Adrenal gland (tissue), 9 donors: ENCODE measurements at regions not wholly inside any gene's neighbourhood (a gene's known extent, or its start where the extent isn't known, plus 50 kb on each side); places are given as distances from the start of the nearest gene placed in this dataset.

Source experiments
- DNase-seq, 7 donors: peaks; one replicate each; pipeline ENCODE4 v3.0.0-alpha.2; 2019 to 2020
- H3K27ac ChIP-seq, 5 donors: fragments of 200-600 bp; sonication (generic) in 4 of 5; 1 replicate in 3 of 5; 2 replicates in 2 of 5; pipeline versions ENCODE4 v1.5.1 to v1.8.0; 2016 to 2020; ENCODE audit warnings: mild to moderate bottlenecking in 1 of 5
- H3K27me3 ChIP-seq: fragments of 200-600 bp; 2 replicates; pipeline ENCODE4 v1.8.0; 2021
- H3K36me3 ChIP-seq, 2 donors: fragments of 200-600 bp; replicated peaks in 1 of 2; 1 replicate in 1 of 2; 2 replicates in 1 of 2; pipeline versions ENCODE4 v1.5.1 to v1.8.0; 2018 to 2022
- H3K4me1 ChIP-seq, 2 donors: fragments of 200-600 bp; replicated peaks in 1 of 2; 1 replicate in 1 of 2; 2 replicates in 1 of 2; pipeline versions ENCODE4 v1.5.1 to v1.8.0; 2018 to 2021
- H3K4me3 ChIP-seq, 4 donors: fragments of 200-600 bp; sonication (generic) in 3 of 4; one replicate each; pipeline ENCODE4 v1.5.1; 2016 to 2018
- H3K9me3 ChIP-seq, 3 donors: fragments of 200-600 bp; sonication (generic) in 1 of 3; replicated peaks in 1 of 3; 1 replicate in 2 of 3; 2 replicates in 1 of 3; pipeline versions ENCODE4 v1.5.1 to v1.8.0; 2016 to 2021
- CTCF ChIP-seq, 6 experiments: fragments of 450-650 bp in 4 of 6; fragments of 200-600 bp in 2 of 6; sonication (generic) in 1 of 6; IDR thresholded peaks; 1 replicate in 5 of 6; 2 replicates in 1 of 6; pipeline versions ENCODE4 v1.5.1 to v1.8.0; 2016 to 2021; ENCODE audit warnings: antibody characterized with exemption in 6 of 6, mild to moderate bottlenecking in 2 of 6, moderate library complexity in 1 of 6
- POLR2A ChIP-seq, 2 donors: fragments of 450-650 bp; IDR thresholded peaks; one replicate each; pipeline ENCODE4 v1.6.1; 2017; ENCODE audit warnings: antibody characterized with exemption in 2 of 2, mild to moderate bottlenecking in 2 of 2, moderate library complexity in 1 of 2
- WGBS, 4 donors: extraction: QIAGEN DNeasy Blood & Tissue Kit in 2 of 4; methylation state at CpG; one replicate each; pipeline versions ENCODE4 v1.1.5 to v1.1.7; 2013 to 2017; 5-methylcytosine and 5-hydroxymethylcytosine counted together
- intact Hi-C, 2 donors: fragments of 100-400 bp; cut with DNase I; formaldehyde crosslinking; loops; one replicate each; pipeline versions ENCODE4 v1.14.1 to v1.15.0; 2022 to 2023
- donor health status: healthy with polysubstance abuse.
- donor health status: Bipolar disorder and iron deficiency.
- donor health status: DM: yes; HTN: yes; CAD: no.
- donor health status: DM: no; HTN: no; CAD: no.
- donor health status: DM: no; HTN: no; CAD: no.

GRCh38 chr3:152945556-152945955 lies 110.6 kb downstream of the P2RY1 start:
- Histone ChIP-seq H3K4me1 (no peaks in the 10 kb centered on the region), H3K4me3 (no peak overlapping the region), H3K27ac (no peak overlapping the region), H3K9me3 (no peaks in the 10 kb centered on the region), H3K27me3 (no peaks in the 10 kb centered on the region), H3K36me3 (no peaks in the 10 kb centered on the region)
- WGBS, 4 donors: 84 to 92% (median 89%) methylated on average over 2 of the region's 2 CpGs
- DNase-seq: no peak
- intact Hi-C loops: no loop called here
- TF ChIP-seq CTCF (IDR thresholded peaks at IDR 0.05) (no peak), POLR2A (IDR thresholded peaks at IDR 0.05) (no peak)

GRCh38 chr3:152957491-152957890 lies 122.6 kb downstream of the P2RY1 start:
- no peaks in the 10 kb centered on the region for H3K4me1 ChIP-seq
- intact Hi-C loops: no loop called here
- H3K4me3 ChIP-seq: no peak overlapping the region
- no peaks in the 10 kb centered on the region for H3K36me3 ChIP-seq
- no peaks in the 10 kb centered on the region for H3K27me3 ChIP-seq
- no peaks in the 10 kb centered on the region for H3K9me3 ChIP-seq
- TF ChIP-seq POLR2A (IDR thresholded peaks at IDR 0.05): no peak
- TF ChIP-seq CTCF (IDR thresholded peaks at IDR 0.05): no peak
- no peak for DNase-seq
- no peak overlapping the region for H3K27ac ChIP-seq
- 81 to 90% (median 85%) methylated on average over 2 of the region's 2 CpGs for WGBS, 4 donors

- 66 to 80% (median 73%) methylated on average over 3 of the region's 3 CpGs for WGBS, 4 donors
Measured at GRCh38 chr3:152959307-152959706, 124.4 kb downstream of the P2RY1 start.

GRCh38 chr3:152960684-152961083 lies 125.8 kb downstream of the P2RY1 start:
- no peak for DNase-seq
- Histone ChIP-seq H3K36me3 (no peaks in the 10 kb centered on the region), H3K9me3 (no peaks in the 10 kb centered on the region), H3K27ac (no peak overlapping the region), H3K27me3 (no peaks in the 10 kb centered on the region), H3K4me1 (no peaks in the 10 kb centered on the region), H3K4me3 (no peak overlapping the region)
- TF ChIP-seq POLR2A (IDR thresholded peaks at IDR 0.05): no peak
- no peak for TF ChIP-seq CTCF (IDR thresholded peaks at IDR 0.05)
- intact Hi-C loops: no loop called here
- whole genome bisulfite sequencing, 4 donors: 72 to 85% (median 76%) methylated on average over 3 of the region's 3 CpGs

More at GRCh38 chr3:152959307-152959706, 124.4 kb downstream of the P2RY1 start:
- Histone ChIP-seq H3K9me3 (no peaks in the 10 kb centered on the region), H3K27me3 (no peaks in the 10 kb centered on the region), H3K4me1 (no peaks in the 10 kb centered on the region), H3K36me3 (no peaks in the 10 kb centered on the region), H3K4me3 (no peak overlapping the region), H3K27ac (no peak overlapping the region)
- intact Hi-C loops: no loop called here
- DNase-seq: no peak
- TF ChIP-seq CTCF (IDR thresholded peaks at IDR 0.05) (no peak), POLR2A (IDR thresholded peaks at IDR 0.05) (no peak)
